ENCODE measurements at regions not wholly inside any gene's neighbourhood (a gene's known extent, or its start where the extent isn't known, plus 50 kb on each side); places are given as distances from the start of the nearest gene placed in this dataset.

DNA sequence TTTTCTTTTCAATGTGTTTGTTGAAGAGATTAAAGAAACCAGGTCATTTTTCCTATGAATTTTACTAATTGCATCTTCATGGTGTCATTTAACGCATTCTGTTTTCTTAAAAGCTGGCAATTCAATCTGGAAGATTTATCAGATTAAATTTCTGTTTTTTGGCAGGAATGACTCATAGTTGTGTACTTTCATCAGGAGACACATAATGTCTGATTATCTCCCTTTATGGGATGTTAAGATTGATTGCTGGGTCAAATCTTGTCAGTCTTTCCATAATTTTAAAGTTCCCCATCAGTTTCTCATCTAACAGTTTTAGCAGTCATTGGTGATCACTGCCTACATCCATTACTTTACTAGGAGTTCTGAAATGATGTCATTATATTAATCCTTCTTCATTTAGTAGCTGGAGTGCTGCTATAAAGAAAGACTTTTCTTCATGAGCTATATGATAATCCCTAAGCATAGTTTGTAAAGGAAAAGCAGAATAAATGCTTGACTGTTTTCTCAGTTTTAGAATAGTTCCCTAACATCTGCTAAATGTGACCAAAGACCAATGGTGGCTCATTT lies 72.8 kb upstream of the MAP10 start:
- no peak for TF ChIP-seq EP300 (IDR thresholded peaks at IDR 0.05)
- TF ChIP-seq, protein P1, sequence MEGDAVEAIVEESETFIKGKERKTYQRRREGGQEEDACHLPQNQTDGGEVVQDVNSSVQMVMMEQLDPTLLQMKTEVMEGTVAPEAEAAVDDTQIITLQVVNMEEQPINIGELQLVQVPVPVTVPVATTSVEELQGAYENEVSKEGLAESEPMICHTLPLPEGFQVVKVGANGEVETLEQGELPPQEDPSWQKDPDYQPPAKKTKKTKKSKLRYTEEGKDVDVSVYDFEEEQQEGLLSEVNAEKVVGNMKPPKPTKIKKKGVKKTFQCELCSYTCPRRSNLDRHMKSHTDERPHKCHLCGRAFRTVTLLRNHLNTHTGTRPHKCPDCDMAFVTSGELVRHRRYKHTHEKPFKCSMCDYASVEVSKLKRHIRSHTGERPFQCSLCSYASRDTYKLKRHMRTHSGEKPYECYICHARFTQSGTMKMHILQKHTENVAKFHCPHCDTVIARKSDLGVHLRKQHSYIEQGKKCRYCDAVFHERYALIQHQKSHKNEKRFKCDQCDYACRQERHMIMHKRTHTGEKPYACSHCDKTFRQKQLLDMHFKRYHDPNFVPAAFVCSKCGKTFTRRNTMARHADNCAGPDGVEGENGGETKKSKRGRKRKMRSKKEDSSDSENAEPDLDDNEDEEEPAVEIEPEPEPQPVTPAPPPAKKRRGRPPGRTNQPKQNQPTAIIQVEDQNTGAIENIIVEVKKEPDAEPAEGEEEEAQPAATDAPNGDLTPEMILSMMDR (IDR thresholded peaks at IDR 0.05): no peak
- no peak for TF ChIP-seq POLR2A (IDR thresholded peaks at IDR 0.05)
- TF ChIP-seq POLR2AphosphoS5 (IDR thresholded peaks at IDR 0.05): no peak
